WTC11 (cell line): ENCODE measurements at regions not wholly inside any gene's neighbourhood (a gene's known extent, or its start where the extent isn't known, plus 50 kb on each side); places are given as distances from the start of the nearest gene placed in this dataset.

Source experiments
- ATAC-seq: fragments of 200-7000 bp; cut with Tn5 transposase; 2 replicates; pipeline ENCODE4 v1.10.0; 2021; ENCODE audit warnings: mild to moderate bottlenecking, moderate library complexity
- CTCF ChIA-PET: fragments of 300-600 bp; sonication (Branson Sonifier 250); formaldehyde crosslinking; loops from one replicate; lab custom pipeline; 2021; ENCODE audit warnings: antibody characterized with exemption; lab: Charles Lee
- POLR2A ChIA-PET: fragments of 350-600 bp; sonication (Branson Sonifier 250); formaldehyde crosslinking; loops from one replicate; lab custom pipeline; 2021; ENCODE audit warnings: antibody characterized with exemption; lab: Charles Lee
- DNase-seq: peaks from one replicate; pipeline ENCODE4 v3.0.0; 2021; ENCODE audit warnings: low spot score
- H3K27ac Mint-ChIP-seq: 2 replicates; pipeline ENCODE4 v1.8.0; 2021; ENCODE audit warnings: mixed read lengths
- H3K27me3 Mint-ChIP-seq: 2 replicates; pipeline ENCODE4 v1.8.0; 2021; ENCODE audit warnings: low read depth, mild to moderate bottlenecking, moderate library complexity, mixed read lengths
- H3K36me3 Mint-ChIP-seq: 2 replicates; pipeline ENCODE4 v1.8.0; 2021; ENCODE audit warnings: mixed read lengths
- H3K4me1 Mint-ChIP-seq: 2 replicates; pipeline ENCODE4 v1.8.0; 2022; ENCODE audit warnings: mixed read lengths
- H3K4me3 Mint-ChIP-seq: 2 replicates; pipeline ENCODE4 v1.8.0; 2021; ENCODE audit warnings: mild to moderate bottlenecking, moderate library complexity, mixed read lengths
- H3K9me3 Mint-ChIP-seq: 2 replicates; pipeline ENCODE4 v1.8.0; 2021; ENCODE audit warnings: mixed read lengths
- ATF1 ChIP-seq: sonication (generic); formaldehyde crosslinking; IDR thresholded peaks from 2 replicates; pipeline ENCODE4 v1.8.1; 2023; ENCODE audit warnings: mild to moderate bottlenecking, moderate library complexity, missing genetic modification reagents
- ATF2 ChIP-seq: sonication (generic); formaldehyde crosslinking; IDR thresholded peaks from 2 replicates; pipeline ENCODE4 v1.8.1; 2022; ENCODE audit warnings: low read depth, missing genetic modification reagents, borderline replicate concordance
- ATF3 ChIP-seq: sonication (generic); formaldehyde crosslinking; conservative IDR thresholded peaks from 2 replicates; pipeline ENCODE4 v1.8.1; 2022; ENCODE audit warnings: mild to moderate bottlenecking, missing genetic modification reagents
- ERG ChIP-seq: fragments of 250-450 bp; sonication (Bioruptor Pico); IDR thresholded peaks from 2 replicates; pipeline ENCODE4 v1.8.0; 2021; ENCODE audit warnings: mild to moderate bottlenecking
- ESRRA ChIP-seq: sonication (generic); formaldehyde crosslinking; IDR thresholded peaks from 2 replicates; pipeline ENCODE4 v1.8.1; 2022; ENCODE audit warnings: mild to moderate bottlenecking, missing genetic modification reagents, borderline replicate concordance
- GRHL2 ChIP-seq: fragments of 250-450 bp; sonication (Bioruptor Pico); IDR thresholded peaks from 2 replicates; pipeline ENCODE4 v1.8.0; 2022; ENCODE audit warnings: mild to moderate bottlenecking, moderate library complexity; ENCODE audit not compliant: insufficient replicate concordance, severe bottlenecking
- GTF2I ChIP-seq: fragments of 250-450 bp; sonication (Bioruptor Pico); conservative IDR thresholded peaks from 2 replicates; pipeline ENCODE4 v1.4.0; 2021; ENCODE audit warnings: mild to moderate bottlenecking
- HMGA2 ChIP-seq: fragments of 250-450 bp; sonication (Bioruptor Pico); IDR thresholded peaks from 2 replicates; pipeline ENCODE4 v1.4.0; 2021; ENCODE audit warnings: mild to moderate bottlenecking, moderate library complexity
- KAT7 ChIP-seq: sonication (generic); formaldehyde crosslinking; IDR thresholded peaks from 2 replicates; pipeline ENCODE4 v1.8.1; 2023; ENCODE audit warnings: missing genetic modification reagents, mild to moderate bottlenecking, borderline replicate concordance
- NFYB ChIP-seq: sonication (generic); formaldehyde crosslinking; conservative IDR thresholded peaks from 2 replicates; pipeline ENCODE4 v1.8.0; 2022; ENCODE audit warnings: low read depth, missing genetic modification reagents
- NR3C1 ChIP-seq: sonication (generic); formaldehyde crosslinking; conservative IDR thresholded peaks from 2 replicates; pipeline ENCODE4 v1.8.1; 2023; ENCODE audit warnings: low read depth, mild to moderate bottlenecking, missing genetic modification reagents
- SMAD4 ChIP-seq: sonication (generic); formaldehyde crosslinking; IDR thresholded peaks from 2 replicates; pipeline ENCODE4 v1.8.0; 2022; ENCODE audit warnings: mild to moderate bottlenecking, missing genetic modification reagents
- ZNF532 ChIP-seq: fragments of 250-450 bp; sonication (Bioruptor Pico); IDR thresholded peaks from 2 replicates; pipeline ENCODE4 v1.9.0; 2021; ENCODE audit warnings: mild to moderate bottlenecking, borderline replicate concordance
- TF ChIP-seq, protein P1 (sequence below): fragments of 250-450 bp; sonication (Bioruptor Pico); conservative IDR thresholded peaks from 2 replicates; pipeline ENCODE4 v1.9.0; 2021; ENCODE audit warnings: mild to moderate bottlenecking
- TF ChIP-seq, protein P2 (sequence below): sonication (generic); formaldehyde crosslinking; IDR thresholded peaks from 2 replicates; pipeline ENCODE4 v1.8.1; 2023; ENCODE audit warnings: mild to moderate bottlenecking, missing genetic modification reagents, borderline replicate concordance
- TF ChIP-seq, protein P3 (sequence below): sonication (generic); formaldehyde crosslinking; IDR thresholded peaks from 2 replicates; pipeline ENCODE4 v1.8.1; 2022; ENCODE audit warnings: mild to moderate bottlenecking, missing genetic modification reagents, moderate library complexity, borderline replicate concordance
- TF ChIP-seq, protein P4 (sequence below): fragments of 250-450 bp; sonication (Bioruptor Pico); IDR thresholded peaks from 2 replicates; pipeline ENCODE4 v1.9.0; 2021; ENCODE audit warnings: mild to moderate bottlenecking

DNA sequence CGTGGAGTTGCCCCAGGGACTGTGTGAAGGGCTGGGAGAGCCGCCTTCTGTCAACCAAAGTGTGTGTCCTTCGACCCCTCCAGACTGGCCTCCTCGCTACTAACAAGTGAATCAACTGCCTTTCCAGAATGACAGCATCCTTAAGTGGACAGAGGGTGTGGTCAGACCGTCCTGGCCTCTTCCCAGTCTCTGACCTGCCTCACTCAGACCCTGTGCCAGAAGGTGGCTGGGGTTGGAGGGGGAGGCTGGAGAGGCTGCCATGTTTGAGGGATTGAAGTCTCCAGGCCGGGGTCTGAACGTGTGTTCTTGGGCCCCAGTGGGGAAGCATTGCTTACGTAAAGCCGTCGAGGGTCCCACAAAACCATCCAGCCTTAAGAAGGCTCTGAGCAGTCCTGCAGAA, 389.3 kb upstream of the IRX4 start (continued):
- TF ChIP-seq HMGA2 (CRISPR knock-in tag), result no peak
- TF ChIP-seq GTF2I, result no peak
- TF ChIP-seq ERG (CRISPR knock-in tag), result no peak
- TF ChIP-seq SMAD4 (CRISPR knock-in tag), result no peak

- H3K36me3 Mint-ChIP-seq, result no peaks in the 10 kb centered on the region
- H3K9me3 Mint-ChIP-seq, result peaks cover 4% of the 10 kb centered on the region; the same call in 1 of the 2 replicates
- no peak overlapping the region for H3K27ac Mint-ChIP-seq
- H3K4me3 Mint-ChIP-seq, result no peak overlapping the region
- DNase-seq, result no peak
- CTCF ChIA-PET, result no interaction called here
- ATAC-seq, result no peak
- POLR2A ChIA-PET, result no interaction called here
- no peaks in the 10 kb centered on the region; the same call in 1 of the 2 replicates for H3K27me3 Mint-ChIP-seq
- H3K4me1 Mint-ChIP-seq, result peaks cover 16% of the 10 kb centered on the region
- TF ChIP-seq ATF2 (CRISPR knock-in tag) (no peak), NR3C1 (CRISPR knock-in tag) (no peak), ATF3 (CRISPR knock-in tag) (no peak), ESRRA (CRISPR knock-in tag) (no peak), NFYB (CRISPR knock-in tag) (no peak), GRHL2 (CRISPR knock-in tag) (no peak), ATF1 (no peak), KAT7 (CRISPR knock-in tag) (no peak), ZNF532 (no peak)
- TF ChIP-seq, protein P1, sequence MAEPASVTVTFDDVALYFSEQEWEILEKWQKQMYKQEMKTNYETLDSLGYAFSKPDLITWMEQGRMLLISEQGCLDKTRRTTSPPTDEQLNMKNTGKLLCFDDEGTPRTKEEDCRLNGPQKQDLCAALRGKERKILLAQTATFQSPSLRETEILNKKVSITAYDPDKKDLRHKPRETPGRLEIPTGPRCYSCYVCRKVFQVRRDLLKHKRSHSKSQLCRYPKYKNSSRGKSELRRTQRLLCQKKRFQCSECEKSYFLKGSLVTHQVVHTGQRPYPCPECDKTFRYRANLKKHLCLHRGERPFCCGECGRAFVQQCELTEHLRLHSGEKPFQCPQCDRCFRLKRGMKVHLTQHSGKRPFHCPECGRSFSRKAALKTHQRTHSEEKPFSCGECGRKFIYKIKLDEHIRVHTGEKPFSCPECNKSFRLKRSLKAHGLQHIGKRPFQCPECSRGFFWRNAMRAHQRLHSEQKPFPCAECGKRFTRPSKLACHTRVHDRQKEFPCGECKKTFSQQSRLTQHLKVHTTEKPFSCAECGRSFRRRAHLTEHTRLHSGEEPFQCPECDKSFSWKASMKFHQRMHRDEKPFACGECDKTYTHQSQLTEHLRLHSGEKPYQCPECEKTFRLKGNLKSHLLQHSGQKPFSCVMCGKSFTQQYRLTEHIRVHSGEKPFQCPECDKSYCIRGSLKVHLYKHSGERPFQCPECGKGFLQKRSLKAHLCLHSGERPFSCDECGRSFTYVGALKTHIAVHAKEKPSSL (CRISPR knock-in tag), result no peak
- TF ChIP-seq, protein P2, sequence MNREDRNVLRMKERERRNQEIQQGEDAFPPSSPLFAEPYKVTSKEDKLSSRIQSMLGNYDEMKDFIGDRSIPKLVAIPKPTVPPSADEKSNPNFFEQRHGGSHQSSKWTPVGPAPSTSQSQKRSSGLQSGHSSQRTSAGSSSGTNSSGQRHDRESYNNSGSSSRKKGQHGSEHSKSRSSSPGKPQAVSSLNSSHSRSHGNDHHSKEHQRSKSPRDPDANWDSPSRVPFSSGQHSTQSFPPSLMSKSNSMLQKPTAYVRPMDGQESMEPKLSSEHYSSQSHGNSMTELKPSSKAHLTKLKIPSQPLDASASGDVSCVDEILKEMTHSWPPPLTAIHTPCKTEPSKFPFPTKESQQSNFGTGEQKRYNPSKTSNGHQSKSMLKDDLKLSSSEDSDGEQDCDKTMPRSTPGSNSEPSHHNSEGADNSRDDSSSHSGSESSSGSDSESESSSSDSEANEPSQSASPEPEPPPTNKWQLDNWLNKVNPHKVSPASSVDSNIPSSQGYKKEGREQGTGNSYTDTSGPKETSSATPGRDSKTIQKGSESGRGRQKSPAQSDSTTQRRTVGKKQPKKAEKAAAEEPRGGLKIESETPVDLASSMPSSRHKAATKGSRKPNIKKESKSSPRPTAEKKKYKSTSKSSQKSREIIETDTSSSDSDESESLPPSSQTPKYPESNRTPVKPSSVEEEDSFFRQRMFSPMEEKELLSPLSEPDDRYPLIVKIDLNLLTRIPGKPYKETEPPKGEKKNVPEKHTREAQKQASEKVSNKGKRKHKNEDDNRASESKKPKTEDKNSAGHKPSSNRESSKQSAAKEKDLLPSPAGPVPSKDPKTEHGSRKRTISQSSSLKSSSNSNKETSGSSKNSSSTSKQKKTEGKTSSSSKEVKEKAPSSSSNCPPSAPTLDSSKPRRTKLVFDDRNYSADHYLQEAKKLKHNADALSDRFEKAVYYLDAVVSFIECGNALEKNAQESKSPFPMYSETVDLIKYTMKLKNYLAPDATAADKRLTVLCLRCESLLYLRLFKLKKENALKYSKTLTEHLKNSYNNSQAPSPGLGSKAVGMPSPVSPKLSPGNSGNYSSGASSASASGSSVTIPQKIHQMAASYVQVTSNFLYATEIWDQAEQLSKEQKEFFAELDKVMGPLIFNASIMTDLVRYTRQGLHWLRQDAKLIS (CRISPR knock-in tag), result no peak
- TF ChIP-seq, protein P3, sequence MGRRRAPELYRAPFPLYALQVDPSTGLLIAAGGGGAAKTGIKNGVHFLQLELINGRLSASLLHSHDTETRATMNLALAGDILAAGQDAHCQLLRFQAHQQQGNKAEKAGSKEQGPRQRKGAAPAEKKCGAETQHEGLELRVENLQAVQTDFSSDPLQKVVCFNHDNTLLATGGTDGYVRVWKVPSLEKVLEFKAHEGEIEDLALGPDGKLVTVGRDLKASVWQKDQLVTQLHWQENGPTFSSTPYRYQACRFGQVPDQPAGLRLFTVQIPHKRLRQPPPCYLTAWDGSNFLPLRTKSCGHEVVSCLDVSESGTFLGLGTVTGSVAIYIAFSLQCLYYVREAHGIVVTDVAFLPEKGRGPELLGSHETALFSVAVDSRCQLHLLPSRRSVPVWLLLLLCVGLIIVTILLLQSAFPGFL (CRISPR knock-in tag), result no peak
- TF ChIP-seq, protein P4, sequence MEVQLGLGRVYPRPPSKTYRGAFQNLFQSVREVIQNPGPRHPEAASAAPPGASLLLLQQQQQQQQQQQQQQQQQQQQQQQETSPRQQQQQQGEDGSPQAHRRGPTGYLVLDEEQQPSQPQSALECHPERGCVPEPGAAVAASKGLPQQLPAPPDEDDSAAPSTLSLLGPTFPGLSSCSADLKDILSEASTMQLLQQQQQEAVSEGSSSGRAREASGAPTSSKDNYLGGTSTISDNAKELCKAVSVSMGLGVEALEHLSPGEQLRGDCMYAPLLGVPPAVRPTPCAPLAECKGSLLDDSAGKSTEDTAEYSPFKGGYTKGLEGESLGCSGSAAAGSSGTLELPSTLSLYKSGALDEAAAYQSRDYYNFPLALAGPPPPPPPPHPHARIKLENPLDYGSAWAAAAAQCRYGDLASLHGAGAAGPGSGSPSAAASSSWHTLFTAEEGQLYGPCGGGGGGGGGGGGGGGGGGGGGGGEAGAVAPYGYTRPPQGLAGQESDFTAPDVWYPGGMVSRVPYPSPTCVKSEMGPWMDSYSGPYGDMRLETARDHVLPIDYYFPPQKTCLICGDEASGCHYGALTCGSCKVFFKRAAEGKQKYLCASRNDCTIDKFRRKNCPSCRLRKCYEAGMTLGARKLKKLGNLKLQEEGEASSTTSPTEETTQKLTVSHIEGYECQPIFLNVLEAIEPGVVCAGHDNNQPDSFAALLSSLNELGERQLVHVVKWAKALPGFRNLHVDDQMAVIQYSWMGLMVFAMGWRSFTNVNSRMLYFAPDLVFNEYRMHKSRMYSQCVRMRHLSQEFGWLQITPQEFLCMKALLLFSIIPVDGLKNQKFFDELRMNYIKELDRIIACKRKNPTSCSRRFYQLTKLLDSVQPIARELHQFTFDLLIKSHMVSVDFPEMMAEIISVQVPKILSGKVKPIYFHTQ (CRISPR knock-in tag), result no peak
These were observed 388.6 kb upstream of the IRX4 start for GRCh38 chr5:2271316-2271715.
